ENCODE measurements at regions not wholly inside any gene's neighbourhood (a gene's known extent, or its start where the extent isn't known, plus 50 kb on each side); places are given as distances from the start of the nearest gene placed in this dataset.

DNA sequence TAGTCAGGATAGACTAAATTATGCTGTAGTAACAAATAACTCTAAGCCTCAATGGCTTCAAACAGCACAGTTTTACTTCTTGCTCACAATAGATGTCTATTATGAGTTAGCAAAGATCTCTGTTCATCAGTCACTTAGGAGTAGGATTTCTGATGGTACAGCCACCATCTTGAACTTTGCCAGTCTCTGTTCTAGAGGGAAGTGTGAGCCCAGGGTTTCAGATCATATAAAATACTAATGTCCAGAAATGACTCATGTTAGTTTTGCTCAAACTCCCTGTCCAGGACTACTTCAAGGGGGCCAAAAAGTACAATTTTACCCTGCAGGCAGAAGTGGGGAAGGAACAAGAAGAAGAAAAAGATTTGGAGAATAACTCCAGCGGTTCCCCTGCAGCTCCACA, 77.1 kb upstream of the LSM6 start:
- Histone ChIP-seq H3K9me3 (no peaks in the 10 kb centered on the region), H3K36me3 (no peaks in the 10 kb centered on the region), H3K27ac (no peak overlapping the region), H3K4me3 (no peak overlapping the region), H3K4me1 (no peaks in the 10 kb centered on the region), H3K27me3 (no peaks in the 10 kb centered on the region)
- DNase-seq (ENCODE audit: extremely low spot score in 2 of 2) = no peak
- intact Hi-C loops (cut with DNase I) = no loop called here
- TF ChIP-seq, protein P1, sequence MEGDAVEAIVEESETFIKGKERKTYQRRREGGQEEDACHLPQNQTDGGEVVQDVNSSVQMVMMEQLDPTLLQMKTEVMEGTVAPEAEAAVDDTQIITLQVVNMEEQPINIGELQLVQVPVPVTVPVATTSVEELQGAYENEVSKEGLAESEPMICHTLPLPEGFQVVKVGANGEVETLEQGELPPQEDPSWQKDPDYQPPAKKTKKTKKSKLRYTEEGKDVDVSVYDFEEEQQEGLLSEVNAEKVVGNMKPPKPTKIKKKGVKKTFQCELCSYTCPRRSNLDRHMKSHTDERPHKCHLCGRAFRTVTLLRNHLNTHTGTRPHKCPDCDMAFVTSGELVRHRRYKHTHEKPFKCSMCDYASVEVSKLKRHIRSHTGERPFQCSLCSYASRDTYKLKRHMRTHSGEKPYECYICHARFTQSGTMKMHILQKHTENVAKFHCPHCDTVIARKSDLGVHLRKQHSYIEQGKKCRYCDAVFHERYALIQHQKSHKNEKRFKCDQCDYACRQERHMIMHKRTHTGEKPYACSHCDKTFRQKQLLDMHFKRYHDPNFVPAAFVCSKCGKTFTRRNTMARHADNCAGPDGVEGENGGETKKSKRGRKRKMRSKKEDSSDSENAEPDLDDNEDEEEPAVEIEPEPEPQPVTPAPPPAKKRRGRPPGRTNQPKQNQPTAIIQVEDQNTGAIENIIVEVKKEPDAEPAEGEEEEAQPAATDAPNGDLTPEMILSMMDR (IDR thresholded peaks at IDR 0.05) = no peak
- TF ChIP-seq POLR2AphosphoS5 (IDR thresholded peaks at IDR 0.05; ENCODE audit: insufficient read depth in 1 of 2, low read depth in 1 of 2) (no peak), POLR2A (IDR thresholded peaks at IDR 0.05) (no peak)

DNA sequence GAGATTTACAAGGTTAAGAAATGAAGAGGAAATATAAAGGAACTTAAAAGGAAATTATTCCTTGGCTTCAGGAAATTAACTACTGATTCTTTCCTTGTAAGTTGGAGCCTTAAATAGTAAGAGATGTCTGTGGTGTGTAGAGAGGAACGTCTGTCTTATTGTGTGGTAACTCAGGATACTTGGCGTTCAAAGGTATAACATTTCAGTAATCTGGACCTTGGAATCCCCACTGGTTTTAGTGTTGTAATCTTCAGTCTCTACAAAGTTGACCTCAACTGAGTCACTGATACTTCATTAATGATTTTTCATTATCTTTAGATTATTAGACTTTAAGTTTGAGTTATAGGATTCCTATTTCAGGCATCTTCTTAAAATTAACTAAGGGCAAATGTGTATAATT, 79.1 kb upstream of the LSM6 start:
- TF ChIP-seq, protein P1 (IDR thresholded peaks at IDR 0.05) = no peak
- TF ChIP-seq POLR2A (IDR thresholded peaks at IDR 0.05) (no peak), POLR2AphosphoS5 (IDR thresholded peaks at IDR 0.05; ENCODE audit: insufficient read depth in 1 of 2, low read depth in 1 of 2) (no peak)
- Histone ChIP-seq H3K4me3 (no peak overlapping the region), H3K27me3 (no peaks in the 10 kb centered on the region), H3K27ac (no peak overlapping the region), H3K9me3 (no peaks in the 10 kb centered on the region), H3K4me1 (no peaks in the 10 kb centered on the region), H3K36me3 (no peaks in the 10 kb centered on the region)
- intact Hi-C loops (cut with DNase I) = no loop called here
- no peak for DNase-seq (ENCODE audit: extremely low spot score in 2 of 2)

DNA sequence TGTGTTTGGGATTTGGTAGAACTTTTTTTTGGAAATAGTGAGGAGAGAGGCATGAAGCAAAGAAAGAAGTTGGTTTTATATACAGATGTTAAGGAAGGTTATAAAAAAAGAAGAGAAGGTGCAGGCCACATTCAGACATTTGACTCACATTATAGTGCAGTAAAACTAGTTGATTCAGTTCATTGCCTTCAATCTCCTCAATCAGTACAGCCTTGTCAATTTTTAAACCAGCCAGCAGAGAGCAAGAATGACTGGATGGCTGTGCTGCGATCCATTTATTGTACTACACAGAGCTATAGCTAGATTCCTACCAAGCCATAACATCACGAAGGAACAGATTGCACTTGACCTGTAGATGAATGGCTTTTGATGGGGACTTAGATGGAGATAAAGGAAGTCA, 79.7 kb upstream of the LSM6 start:
- TF ChIP-seq, protein P1 (IDR thresholded peaks at IDR 0.05) = no peak
- TF ChIP-seq POLR2A (IDR thresholded peaks at IDR 0.05) (no peak), POLR2AphosphoS5 (IDR thresholded peaks at IDR 0.05; ENCODE audit: insufficient read depth in 1 of 2, low read depth in 1 of 2) (no peak)
- intact Hi-C loops (cut with DNase I) = no loop called here

DNA sequence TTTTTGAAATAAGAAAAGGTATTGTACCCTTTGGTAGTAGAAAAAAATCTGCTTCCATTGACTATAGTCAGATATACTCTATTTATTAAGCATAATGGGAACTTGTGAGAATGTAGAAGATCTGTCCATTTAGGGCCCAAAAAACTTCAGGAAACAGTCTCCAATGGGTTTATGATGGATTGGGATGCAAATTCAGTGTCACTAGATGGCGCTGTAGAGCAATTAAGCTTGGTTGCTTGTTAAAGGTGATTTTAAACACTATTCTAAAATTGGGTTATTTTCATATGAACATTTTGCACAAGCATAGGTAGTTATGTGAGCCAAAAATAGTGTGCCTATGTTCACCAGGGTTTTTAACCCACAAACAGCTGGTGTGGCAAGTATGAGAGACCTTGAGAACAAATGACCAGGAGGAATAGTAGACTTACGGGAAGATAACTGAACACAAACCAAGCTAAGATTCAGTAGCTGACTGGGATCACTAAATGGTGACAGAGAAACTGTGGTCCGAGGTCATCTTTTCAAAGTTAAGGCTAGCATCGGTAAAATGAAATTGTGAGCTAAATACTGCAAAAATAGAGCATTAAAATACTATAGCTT, 80.3 kb upstream of the LSM6 start:
- intact Hi-C loops (cut with DNase I) = no loop called here
- no peaks in the 10 kb centered on the region for H3K27me3 ChIP-seq
- H3K27ac ChIP-seq = no peak overlapping the region
- no peaks in the 10 kb centered on the region for H3K9me3 ChIP-seq
- no peak for TF ChIP-seq POLR2A (IDR thresholded peaks at IDR 0.05)
- TF ChIP-seq, protein P1 (IDR thresholded peaks at IDR 0.05) = peak in 2 of 3 experiments; percentile 8 to 47
- H3K4me3 ChIP-seq = no peak overlapping the region
- H3K4me1 ChIP-seq = no peaks in the 10 kb centered on the region
- H3K36me3 ChIP-seq = no peaks in the 10 kb centered on the region
- DNase-seq (ENCODE audit: extremely low spot score in 2 of 2) = no peak

More for the DNA sequence above, 79.7 kb upstream of the LSM6 start:
- H3K4me1 ChIP-seq = no peaks in the 10 kb centered on the region
- no peaks in the 10 kb centered on the region for H3K9me3 ChIP-seq
- no peaks in the 10 kb centered on the region for H3K27me3 ChIP-seq
- no peak overlapping the region for H3K4me3 ChIP-seq
- H3K27ac ChIP-seq = no peak overlapping the region
- no peak for DNase-seq (ENCODE audit: extremely low spot score in 2 of 2)
- H3K36me3 ChIP-seq = no peaks in the 10 kb centered on the region

DNA sequence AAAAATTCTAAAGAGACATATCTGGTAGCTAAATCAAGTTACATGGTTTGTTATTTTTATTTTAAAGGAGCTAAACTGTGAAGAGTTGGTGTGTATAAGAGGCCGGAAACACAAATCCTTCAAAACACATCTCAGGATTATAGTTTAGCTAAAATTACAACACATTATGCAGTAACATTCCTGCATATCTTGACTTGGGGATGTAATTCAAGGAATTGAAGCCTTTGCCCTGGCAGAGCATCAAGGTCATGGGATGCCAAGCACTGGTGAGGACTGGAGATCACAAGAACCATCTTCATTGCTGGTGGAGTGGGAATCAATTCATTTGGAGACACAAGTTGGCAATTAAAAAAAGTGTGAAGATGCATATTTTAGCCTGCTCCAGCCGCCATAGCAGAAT, 86.8 kb upstream of the LSM6 start:
- no peak overlapping the region for H3K4me3 ChIP-seq
- H3K4me1 ChIP-seq = no peaks in the 10 kb centered on the region
- H3K9me3 ChIP-seq = no peaks in the 10 kb centered on the region
- no peak for DNase-seq (ENCODE audit: extremely low spot score in 2 of 2)
- H3K36me3 ChIP-seq = no peaks in the 10 kb centered on the region
- H3K27me3 ChIP-seq = no peaks in the 10 kb centered on the region
- intact Hi-C loops (cut with DNase I) = no loop called here
- TF ChIP-seq, protein P1 (IDR thresholded peaks at IDR 0.05) = no peak
- TF ChIP-seq POLR2A (IDR thresholded peaks at IDR 0.05) (no peak), POLR2AphosphoS5 (IDR thresholded peaks at IDR 0.05; ENCODE audit: insufficient read depth in 1 of 2, low read depth in 1 of 2) (no peak)
- H3K27ac ChIP-seq = no peak overlapping the region
